ENCODE measurements at regions not wholly inside any gene's neighbourhood (a gene's known extent, or its start where the extent isn't known, plus 50 kb on each side); places are given as distances from the start of the nearest gene placed in this dataset.
"Not testable (repeated sequence)": the region's sequence is repeated elsewhere in the genome, so short reads cannot be mapped to it uniquely, and the experiment has no call there.

DNA sequence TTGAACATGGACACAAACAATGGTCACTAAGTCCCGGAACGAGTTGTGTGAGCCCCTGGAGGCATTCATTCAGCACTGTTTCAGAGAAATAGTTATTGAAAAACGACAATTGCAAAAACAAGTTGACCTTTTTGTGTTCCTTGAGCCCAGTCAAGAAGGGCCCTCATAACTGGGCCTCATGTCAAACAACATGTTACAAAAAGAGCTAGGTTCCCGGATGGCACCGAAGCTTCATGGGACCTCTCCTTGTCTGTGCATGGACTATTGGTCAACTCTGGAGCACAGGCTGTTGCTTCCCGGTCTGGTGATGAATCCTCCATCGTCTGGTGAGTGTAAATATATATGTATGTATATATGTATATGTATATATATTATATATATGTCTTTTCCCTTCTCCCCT, 176.6 kb downstream of the ALG10 start:
- DNase-seq = no peak

DNA sequence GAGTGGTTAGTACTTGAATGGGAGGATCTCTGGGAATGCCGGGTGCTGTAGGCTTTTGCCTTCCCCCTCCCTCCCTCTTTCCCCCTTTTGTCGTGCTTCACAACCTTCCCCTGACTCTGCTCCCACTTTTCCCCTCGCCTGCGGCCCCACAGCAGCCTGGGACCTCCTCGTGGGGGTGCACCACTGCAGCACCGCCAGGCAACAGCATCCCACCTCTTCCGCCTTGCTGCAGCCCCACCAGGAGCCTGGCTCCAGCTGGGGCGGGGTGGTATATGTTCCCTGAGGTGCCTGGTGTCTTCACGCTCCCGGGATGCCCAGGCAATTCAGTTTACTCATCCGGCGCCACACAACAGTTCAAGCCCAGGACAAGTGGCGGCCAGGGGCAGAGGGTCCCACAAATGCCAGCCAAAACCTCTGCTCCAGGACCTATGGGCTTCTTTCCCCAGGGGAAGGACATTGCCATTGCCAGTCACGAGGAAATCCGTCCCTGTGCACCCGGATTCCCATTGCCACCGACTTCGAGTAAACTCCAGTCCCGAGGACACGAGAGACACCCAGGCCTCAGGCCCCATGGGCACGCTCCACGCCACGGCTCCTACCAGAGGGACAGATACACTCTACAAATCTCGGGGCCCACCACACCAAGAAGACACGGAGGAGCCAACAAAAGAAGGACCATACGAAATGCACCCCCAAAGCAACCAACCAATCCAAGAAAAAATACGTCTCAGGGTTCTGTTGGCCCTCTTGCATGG, 181.7 kb downstream of the ALG10 start:
- DNase-seq = no peak

GRCh38 chr12:34204830-34205285, 182.6 kb downstream of the ALG10 start:
- DNase-seq = no peak

DNA sequence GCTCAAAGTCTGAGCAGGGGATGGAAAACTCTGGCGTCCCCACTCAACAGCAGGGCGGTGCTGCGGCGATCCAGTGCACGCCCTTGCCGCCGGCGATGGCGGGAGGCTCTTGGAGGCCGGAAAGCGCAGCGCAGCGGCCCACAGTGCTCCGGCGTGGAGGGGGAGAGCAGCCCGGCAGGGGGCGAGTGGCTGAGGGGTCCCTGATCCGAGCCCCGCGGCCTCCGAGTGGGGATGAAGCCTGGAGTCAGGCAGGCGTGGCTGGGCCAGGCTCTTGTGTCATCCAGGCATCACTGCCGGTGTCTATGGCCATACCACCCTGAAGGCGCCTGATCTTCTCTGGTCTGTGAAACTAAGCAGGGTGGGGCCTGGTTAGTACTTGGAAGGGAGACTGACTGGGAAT, 183.1 kb downstream of the ALG10 start:
- DNase-seq = no peak

- no peak for DNase-seq
These were observed 183.9 kb downstream of the ALG10 start for GRCh38 chr12:34206061-34206785.

DNA sequence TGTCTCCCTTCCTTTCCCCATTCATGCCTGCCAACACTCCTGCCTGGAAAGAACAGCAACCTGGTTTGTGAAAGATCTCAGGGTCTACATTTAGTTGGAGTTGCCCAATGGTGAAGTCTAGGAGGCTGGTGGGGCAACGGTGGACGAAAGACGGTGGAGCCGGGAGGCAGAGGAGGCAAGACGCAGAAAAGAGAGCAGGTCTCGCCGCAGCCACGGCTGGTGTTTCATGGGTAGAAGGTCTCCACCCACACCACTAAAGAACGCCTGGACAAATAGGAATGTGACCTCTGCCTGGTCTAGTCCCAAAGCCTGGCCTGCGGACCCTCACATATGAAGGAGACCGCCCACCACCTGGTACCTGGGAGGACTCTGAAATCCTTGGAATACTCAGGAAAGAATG, 185.6 kb downstream of the ALG10 start:
- no peak for DNase-seq

- DNase-seq = no peak
These were observed 186.3 kb downstream of the ALG10 start for GRCh38 chr12:34208331-34209258.

DNA sequence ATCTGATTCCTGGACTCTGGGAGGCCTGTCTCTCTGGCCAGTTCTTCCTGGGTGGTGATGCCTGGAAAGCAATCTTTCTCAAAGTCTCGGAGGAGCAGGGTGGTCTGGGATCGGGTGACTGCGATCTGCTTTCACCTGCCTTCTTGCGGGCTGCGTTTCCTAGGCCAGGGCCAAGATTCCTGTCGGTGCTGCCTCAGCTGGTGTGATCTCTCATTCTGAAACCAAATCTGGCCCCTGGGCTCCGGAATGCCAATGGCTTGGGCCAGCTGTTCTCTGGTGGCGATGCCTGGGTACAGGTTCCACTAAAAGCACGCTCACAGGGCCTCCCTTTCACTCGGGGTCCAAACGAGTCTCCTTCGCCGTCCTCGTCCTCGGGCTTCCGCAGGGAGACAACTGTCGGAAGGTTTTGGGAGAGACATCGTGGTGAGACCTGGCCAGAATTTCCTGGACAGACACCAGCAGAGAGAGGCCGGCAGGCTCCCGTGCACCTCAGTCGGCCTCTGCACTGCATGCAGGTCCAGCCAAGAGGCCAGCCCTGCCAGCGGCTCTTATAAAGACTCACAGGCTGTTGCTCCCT, 187.1 kb downstream of the ALG10 start:
- no peak for DNase-seq

- no peak for DNase-seq
These were observed 187.9 kb downstream of the ALG10 start for GRCh38 chr12:34210183-34210582.

GRCh38 chr12:34210689-34211530, 188.6 kb downstream of the ALG10 start:
- DNase-seq = no peak

GRCh38 chr12:34212651-34213050, 190.4 kb downstream of the ALG10 start:
- DNase-seq = no peak

GRCh38 chr12:34214011-34214410, 191.7 kb downstream of the ALG10 start:
- no peak for DNase-seq

DNA sequence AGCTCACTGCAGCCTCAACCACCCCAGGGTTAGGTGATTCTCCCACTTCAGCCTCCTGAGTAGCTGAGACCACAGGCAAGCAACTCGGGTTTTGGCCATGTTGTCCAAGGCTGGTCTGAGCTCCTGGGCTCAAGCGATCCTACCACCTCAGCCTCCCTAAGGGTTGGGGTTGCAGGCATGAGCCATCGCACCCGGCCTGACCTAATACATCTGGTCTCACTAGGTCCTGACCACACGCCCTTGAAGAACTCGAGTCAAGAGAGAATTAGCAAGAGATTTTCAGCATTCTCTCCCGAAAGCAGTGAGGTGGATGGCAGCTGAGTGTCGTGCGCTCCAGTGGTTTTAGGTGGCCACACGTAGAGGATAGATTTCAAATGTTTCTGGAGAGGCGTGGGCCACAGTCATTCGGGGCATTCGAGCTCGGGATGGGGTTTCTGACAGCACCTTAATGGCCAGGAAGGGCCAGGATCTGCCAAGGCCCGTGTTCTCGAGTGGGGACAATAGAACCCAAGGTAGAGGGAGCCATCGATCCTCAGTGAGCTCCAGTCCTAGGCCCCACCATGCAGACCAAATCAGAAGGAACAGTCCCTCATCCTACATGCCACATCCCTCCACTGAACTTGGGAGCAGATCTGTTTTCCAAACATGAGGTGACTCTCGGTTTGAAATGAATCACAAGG, 193.1 kb downstream of the ALG10 start:
- DNase-seq = no peak

GRCh38 chr12:34215893-34216285, 193.6 kb downstream of the ALG10 start:
- no peak for DNase-seq

GRCh38 chr12:34217660-34218059, 195.4 kb downstream of the ALG10 start:
- no peak for DNase-seq

DNA sequence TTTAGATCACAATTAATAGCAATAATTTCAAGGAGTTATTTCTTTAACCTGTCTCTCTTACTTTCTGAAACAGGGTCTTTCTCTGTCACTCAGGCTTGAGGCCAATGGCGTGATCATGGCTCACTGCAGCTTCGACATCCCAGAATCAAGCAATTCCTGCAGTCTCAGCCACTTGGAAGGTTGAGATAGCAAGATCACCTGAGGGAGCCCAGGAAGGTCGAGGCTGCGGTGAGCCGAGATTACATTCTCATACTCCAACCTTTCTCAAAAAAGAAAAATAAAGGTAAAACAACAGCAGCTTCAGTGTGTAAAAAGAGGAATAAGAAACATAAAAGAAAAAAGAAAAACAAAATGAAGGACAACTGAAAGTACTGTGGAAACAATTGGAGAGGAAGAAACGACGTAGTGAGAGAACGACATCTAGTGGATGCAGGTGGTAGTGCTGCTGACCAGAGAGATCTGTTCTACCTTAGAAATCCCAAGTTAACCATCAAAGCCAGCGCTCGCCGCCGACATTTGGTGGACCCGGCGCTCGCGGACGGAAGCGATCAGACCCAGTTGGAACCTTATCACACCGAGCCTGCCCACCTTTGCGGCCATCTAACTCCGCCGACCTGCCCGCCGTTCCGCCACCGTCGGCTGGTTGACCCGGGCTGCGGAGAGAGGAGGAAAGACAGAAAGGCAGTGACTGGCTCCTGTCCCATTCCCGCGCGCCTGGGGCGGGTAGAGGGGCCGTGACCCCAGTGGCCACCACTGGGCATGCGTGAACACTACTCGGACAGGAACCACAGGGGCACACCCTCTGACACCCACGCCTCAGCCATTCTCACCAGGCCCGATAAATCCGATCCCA, 196.1 kb downstream of the ALG10 start:
- DNase-seq = peak; percentile 70 to 75

GRCh38 chr12:34219046-34219770, 196.9 kb downstream of the ALG10 start:
- DNase-seq = peak; percentile 24 to 27

GRCh38 chr12:34220079-34220478, 197.8 kb downstream of the ALG10 start:
- not testable (repeated sequence) for DNase-seq

- no peak for DNase-seq
These were observed 201.3 kb downstream of the ALG10 start for GRCh38 chr12:34223640-34224039.

DNA sequence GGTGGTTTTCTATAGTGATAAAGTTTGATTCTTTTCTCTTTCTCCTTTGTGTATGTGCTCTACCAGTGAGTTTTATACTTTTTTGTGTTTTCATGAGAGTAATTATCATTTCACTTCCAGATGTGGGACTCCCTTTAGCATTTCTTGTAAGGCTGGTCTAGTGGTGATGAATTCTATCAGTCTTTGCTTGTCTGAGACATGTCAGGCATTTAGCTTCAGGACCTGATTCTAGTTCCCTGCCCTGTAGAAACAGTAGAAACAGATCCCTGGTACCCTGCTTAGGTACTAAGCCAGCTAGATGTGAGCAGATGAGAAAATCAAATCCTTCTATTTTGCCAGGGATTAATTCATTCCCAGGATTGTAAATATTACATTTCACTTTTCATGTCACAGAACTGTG, 203.7 kb downstream of the ALG10 start:
- not testable (repeated sequence) for DNase-seq

All from stimulated activated CD4-positive, alpha-beta T cell treated with anti-CD3 and anti-CD28 coated beads, Interleukin-2, amount 100 ng/mL, for 24 hours (primary cell).